ENCODE measurements at regions not wholly inside any gene's neighbourhood (a gene's known extent, or its start where the extent isn't known, plus 50 kb on each side); places are given as distances from the start of the nearest gene placed in this dataset.

DNA sequence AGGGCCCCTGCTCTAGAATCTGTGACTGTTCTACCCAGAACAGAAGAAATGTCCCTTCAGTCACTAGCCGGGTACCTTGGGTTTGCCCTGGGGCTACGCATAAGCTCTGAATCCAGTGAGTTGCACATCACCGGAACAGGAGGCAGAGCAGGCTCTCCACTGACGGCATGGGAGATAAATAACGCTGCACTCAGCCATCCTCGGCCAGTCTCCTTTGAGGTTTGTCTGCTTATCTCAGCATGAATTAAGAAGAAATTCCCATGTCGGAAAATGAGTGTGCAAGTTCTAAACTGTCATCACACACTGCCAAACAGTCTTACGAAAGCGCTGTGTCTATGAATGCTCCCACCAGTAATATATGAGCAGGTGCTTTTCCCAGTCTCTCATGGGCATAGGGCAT is 90.8 kb downstream of the FAM50B start:
- Histone ChIP-seq H3K27me3 (no peaks in the 10 kb centered on the region), H3K27ac (no peak overlapping the region), H3K36me3 (no peaks in the 10 kb centered on the region), H3K4me1 (no peaks in the 10 kb centered on the region), H3K4me3 (no peak overlapping the region), H3K9me3 (no peaks in the 10 kb centered on the region)
- DNase-seq = no peak
- intact Hi-C loops (cut with DNase I) = loop anchor here in 2 of 3 donors (5.0 to 10.0 kb wide), 2 partner anchors 85 to 198 kb away; no protein-coding TSS in a partner anchor
- ATAC-seq = no peak
- 76 to 80% methylated on average over 9 of the region's 9 CpGs for WGBS, 2 donors
- TF ChIP-seq, protein P1, sequence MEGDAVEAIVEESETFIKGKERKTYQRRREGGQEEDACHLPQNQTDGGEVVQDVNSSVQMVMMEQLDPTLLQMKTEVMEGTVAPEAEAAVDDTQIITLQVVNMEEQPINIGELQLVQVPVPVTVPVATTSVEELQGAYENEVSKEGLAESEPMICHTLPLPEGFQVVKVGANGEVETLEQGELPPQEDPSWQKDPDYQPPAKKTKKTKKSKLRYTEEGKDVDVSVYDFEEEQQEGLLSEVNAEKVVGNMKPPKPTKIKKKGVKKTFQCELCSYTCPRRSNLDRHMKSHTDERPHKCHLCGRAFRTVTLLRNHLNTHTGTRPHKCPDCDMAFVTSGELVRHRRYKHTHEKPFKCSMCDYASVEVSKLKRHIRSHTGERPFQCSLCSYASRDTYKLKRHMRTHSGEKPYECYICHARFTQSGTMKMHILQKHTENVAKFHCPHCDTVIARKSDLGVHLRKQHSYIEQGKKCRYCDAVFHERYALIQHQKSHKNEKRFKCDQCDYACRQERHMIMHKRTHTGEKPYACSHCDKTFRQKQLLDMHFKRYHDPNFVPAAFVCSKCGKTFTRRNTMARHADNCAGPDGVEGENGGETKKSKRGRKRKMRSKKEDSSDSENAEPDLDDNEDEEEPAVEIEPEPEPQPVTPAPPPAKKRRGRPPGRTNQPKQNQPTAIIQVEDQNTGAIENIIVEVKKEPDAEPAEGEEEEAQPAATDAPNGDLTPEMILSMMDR (IDR thresholded peaks at IDR 0.05) = no peak
- FAIRE-seq = no peak

DNA sequence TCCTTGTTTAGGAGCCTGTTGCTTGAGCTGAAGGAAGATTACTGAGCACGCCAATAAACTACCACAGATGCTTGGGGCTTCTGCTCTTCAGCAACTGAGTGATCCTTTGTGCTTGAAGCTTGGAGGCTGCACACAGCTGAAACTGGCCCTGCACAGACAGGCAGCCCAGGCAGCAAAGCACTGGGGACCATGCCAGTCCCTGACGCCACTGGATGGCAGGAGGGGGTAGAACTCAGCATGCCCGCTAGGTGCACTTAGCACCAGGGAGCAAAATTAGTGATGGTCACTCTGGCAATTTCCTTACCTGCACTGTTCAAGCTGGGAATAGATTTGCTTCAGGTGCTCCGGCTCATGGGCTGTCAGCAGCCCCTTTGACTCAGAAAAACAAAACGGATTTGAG is 91.5 kb downstream of the FAM50B start:
- WGBS, 2 donors = 82 to 91% methylated on average over 5 of the region's 5 CpGs
- no peaks in the 10 kb centered on the region for H3K36me3 ChIP-seq
- H3K27me3 ChIP-seq = no peaks in the 10 kb centered on the region
- H3K4me1 ChIP-seq = no peaks in the 10 kb centered on the region
- FAIRE-seq = no peak
- intact Hi-C loops (cut with DNase I) = no loop called here
- H3K4me3 ChIP-seq = no peak overlapping the region
- DNase-seq = no peak
- no peak for ATAC-seq
- TF ChIP-seq, protein P1 (IDR thresholded peaks at IDR 0.05) = no peak
- H3K9me3 ChIP-seq = no peaks in the 10 kb centered on the region
- H3K27ac ChIP-seq = no peak overlapping the region

DNA sequence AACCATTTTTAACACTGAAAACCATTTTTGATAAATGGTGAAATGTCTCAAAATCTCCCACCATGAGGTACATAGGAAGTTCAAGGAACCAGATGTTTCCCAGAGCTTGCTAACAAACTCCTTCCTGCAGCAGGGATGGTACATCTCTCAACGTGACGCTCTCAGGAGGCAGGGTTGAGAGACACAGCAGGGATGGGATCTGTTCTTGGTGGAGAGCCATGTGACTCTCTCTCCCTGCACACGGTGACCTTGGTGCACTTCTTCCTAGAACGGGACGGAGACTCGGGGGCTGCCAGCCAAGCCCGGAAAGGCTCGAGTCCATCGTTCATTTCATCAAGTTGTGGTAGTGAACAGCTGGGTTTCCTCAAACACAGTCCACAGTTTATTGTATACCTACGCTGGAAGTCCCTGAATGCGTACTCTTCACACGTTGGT is 94.2 kb downstream of the FAM50B start:
- H3K4me1 ChIP-seq = no peaks in the 10 kb centered on the region
- no peaks in the 10 kb centered on the region for H3K27me3 ChIP-seq
- no peaks in the 10 kb centered on the region for H3K36me3 ChIP-seq
- intact Hi-C loops (cut with DNase I) = no loop called here
- ATAC-seq = no peak
- no peak for FAIRE-seq
- TF ChIP-seq, protein P1 (IDR thresholded peaks at IDR 0.05) = no peak
- no peak overlapping the region for H3K4me3 ChIP-seq
- DNase-seq = no peak
- no peak overlapping the region for H3K27ac ChIP-seq
- H3K9me3 ChIP-seq = no peaks in the 10 kb centered on the region
- 39 to 56% methylated on average over 12 of the region's 12 CpGs for WGBS, 2 donors

DNA sequence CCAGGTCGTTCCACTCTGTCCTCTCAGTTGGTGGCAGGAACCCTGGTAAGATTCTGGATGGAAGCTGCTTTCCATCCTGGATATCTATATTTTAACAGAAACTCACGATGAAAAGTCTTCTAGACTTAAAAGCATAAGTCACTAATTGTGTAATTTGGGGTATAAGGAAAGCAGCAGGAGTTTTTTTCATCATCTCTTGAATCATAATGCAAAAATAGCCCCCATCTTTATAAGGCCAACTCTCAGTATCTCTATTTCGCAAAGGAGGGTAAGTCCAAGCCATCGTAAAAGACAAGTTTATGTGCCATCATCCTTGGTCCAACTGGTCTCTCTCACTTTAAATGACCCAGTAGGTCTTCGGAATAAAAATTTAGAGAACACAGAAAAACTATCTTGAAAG is 95.1 kb downstream of the FAM50B start:
- Histone ChIP-seq H3K36me3 (no peaks in the 10 kb centered on the region), H3K9me3 (no peaks in the 10 kb centered on the region), H3K27me3 (no peaks in the 10 kb centered on the region), H3K4me1 (no peaks in the 10 kb centered on the region), H3K27ac (no peak overlapping the region), H3K4me3 (no peak overlapping the region)
- TF ChIP-seq, protein P1 (IDR thresholded peaks at IDR 0.05) = no peak
- WGBS, 2 donors = 67 to 80% methylated on average over 5 of the region's 5 CpGs
- DNase-seq (no peak), FAIRE-seq (no peak), ATAC-seq (no peak)
- intact Hi-C loops (cut with DNase I) = no loop called here

DNA sequence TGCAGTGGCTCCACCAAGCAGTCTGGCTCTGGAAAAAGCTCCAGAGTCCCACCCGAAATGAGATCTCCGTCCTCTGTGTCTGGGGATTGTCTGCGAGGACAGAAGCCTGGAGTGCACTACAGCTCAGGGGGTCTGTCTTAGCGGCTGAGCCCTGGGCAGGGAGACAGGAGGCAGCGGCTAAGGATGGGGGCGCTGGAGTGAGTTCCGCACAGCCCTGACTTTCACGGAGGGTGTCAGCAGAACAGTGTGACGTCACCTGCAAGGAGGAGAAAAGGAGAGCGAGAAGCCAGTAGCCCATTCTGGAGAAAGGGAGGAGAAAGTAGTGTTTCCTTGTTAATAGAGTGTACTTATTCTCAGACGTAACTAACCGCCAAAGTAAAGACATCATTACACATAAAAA is 97.6 kb downstream of the FAM50B start:
- intact Hi-C loops (cut with DNase I) = no loop called here
- no peak overlapping the region for H3K27ac ChIP-seq
- H3K9me3 ChIP-seq = no peaks in the 10 kb centered on the region
- DNase-seq = no peak
- TF ChIP-seq, protein P1 (IDR thresholded peaks at IDR 0.05) = no peak
- no peaks in the 10 kb centered on the region for H3K36me3 ChIP-seq
- ATAC-seq = peak in 1 of 4 donors; percentile 26
- 56 to 64% methylated on average over 12 of the region's 12 CpGs for WGBS, 2 donors
- H3K4me1 ChIP-seq = no peaks in the 10 kb centered on the region
- FAIRE-seq = no peak
- H3K27me3 ChIP-seq = no peaks in the 10 kb centered on the region
- H3K4me3 ChIP-seq = no peak overlapping the region
